Retinal pigment epithelial cell (primary cell): ENCODE measurements at regions not wholly inside any gene's neighbourhood (a gene's known extent, or its start where the extent isn't known, plus 50 kb on each side); places are given as distances from the start of the nearest gene placed in this dataset.

Experiments used
- DNase-seq: peaks from one replicate; pipeline ENCODE4 v3.0.0-alpha.2; 2010; ENCODE audit warnings: low read depth
- H3K4me3 ChIP-seq: 2 replicates; pipeline ENCODE4 v1.5.1; 2011; ENCODE audit warnings: mild to moderate bottlenecking, low read length, control low read depth, moderate library complexity
- CTCF ChIP-seq: conservative IDR thresholded peaks from 2 replicates; pipeline ENCODE4 v1.5.1; 2011; ENCODE audit warnings: low read depth, low read length, control low read depth, inconsistent platforms

GRCh38 chrX:44096666-44097065 lies 123.5 kb upstream of the NDP start:
- no peak for TF ChIP-seq CTCF
- DNase-seq, result no peak
- no peak overlapping the region for H3K4me3 ChIP-seq

GRCh38 chrX:44094821-44095530 lies 121.8 kb upstream of the NDP start:
- TF ChIP-seq CTCF, result no peak
- no peak for DNase-seq
- no peak overlapping the region for H3K4me3 ChIP-seq

GRCh38 chrX:44093431-44093830 lies 120.2 kb upstream of the NDP start:
- no peak for TF ChIP-seq CTCF
- no peak for DNase-seq
- H3K4me3 ChIP-seq, result no peak overlapping the region

GRCh38 chrX:44092778-44093177 lies 119.6 kb upstream of the NDP start:
- TF ChIP-seq CTCF, result no peak
- H3K4me3 ChIP-seq, result no peak overlapping the region
- no peak for DNase-seq

DNA sequence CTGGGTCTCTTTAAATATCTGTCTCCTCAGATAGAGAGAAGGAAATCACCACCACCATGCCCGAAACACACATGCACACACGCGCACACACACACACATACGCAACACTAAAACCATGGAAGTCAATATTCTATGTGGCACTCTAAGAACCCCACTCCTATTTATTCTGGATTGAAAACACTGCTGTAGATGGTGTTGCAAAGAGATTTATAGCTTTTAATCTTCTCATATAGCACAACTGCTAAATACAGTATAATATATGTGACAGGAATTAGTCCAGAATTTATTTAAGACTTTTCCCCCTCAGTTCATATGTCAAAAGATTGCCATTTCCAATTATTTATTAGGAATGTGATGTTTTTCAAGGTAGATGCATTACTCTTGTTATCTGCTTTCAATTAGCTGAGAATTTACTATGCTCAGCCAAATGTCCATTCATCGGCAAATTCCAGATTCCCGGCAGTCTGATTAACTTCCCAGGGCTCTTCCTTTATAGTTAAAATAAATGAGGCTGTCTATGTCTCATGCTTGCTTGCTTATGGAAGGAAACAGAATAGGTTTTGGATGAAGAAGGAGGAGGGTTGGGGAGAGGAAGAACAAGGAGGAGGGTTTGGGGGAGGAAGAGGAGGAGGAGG lies 115.4 kb upstream of the NDP start:
- no peak for TF ChIP-seq CTCF
- DNase-seq, result no peak
- no peak overlapping the region for H3K4me3 ChIP-seq

GRCh38 chrX:44085209-44085608 lies 112.0 kb upstream of the NDP start:
- H3K4me3 ChIP-seq, result no peak overlapping the region
- TF ChIP-seq CTCF, result no peak
- no peak for DNase-seq

- DNase-seq, result no peak
- H3K4me3 ChIP-seq, result no peak overlapping the region
- no peak for TF ChIP-seq CTCF
Measured at GRCh38 chrX:44082829-44083228, 109.6 kb upstream of the NDP start.
